NCI-H460 (cell line): ENCODE measurements at regions not wholly inside any gene's neighbourhood (a gene's known extent, or its start where the extent isn't known, plus 50 kb on each side); places are given as distances from the start of the nearest gene placed in this dataset.

Experiments used
- DNase-seq: peaks from one replicate; pipeline ENCODE4 v3.0.0-alpha.2; 2016; ENCODE audit warnings: low read depth; ENCODE audit errors: extremely low read depth
- small RNA-seq, 2 experiments: library from RNA; depleted of rRNA; stranded (forward); fragments of <200 nt; gene quantifications; one replicate each; pipeline ENCODE3, GENCODE V24; 2014

DNA sequence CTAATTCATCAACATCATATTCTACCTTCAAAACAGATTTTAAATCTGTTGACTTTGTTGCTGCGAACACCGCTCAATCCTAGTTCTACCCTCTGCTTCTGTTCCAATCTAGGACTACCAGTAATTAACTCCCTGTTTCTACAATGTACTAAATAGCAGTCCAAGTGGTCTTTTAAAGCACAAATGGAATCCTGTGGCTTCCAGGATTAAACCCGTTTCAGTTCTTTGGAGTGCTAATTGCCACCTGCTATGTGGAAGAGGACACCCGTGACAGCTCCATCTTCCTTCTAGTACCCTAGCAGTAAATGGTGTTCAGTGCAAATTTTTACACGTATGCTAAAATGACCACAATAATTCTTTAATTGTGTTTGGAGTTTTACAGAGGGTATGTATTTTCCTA, 232.1 kb downstream of the TDRD3 start:
- DNase-seq: no peak

GRCh38 chr13:60627071-60627686, 230.2 kb downstream of the TDRD3 start:
- peak; percentile 36 for DNase-seq

Small RNA genes in the stretch of these regions (small RNA-seq; reads per million reads assigned to genes)
- gene MIR3169: 0 reads per million in 2 experiments
- gene RNY3P5: 0 reads per million in 2 experiments
